ENCODE measurements at regions not wholly inside any gene's neighbourhood (a gene's known extent, or its start where the extent isn't known, plus 50 kb on each side); places are given as distances from the start of the nearest gene placed in this dataset.

GRCh38 chr12:92478692-92479091, 224.1 kb upstream of the PLEKHG7 start:
- Histone ChIP-seq H3K4me2 (ENCODE audit: low read length) (no peak overlapping the region), H3K9ac (no peak overlapping the region), H3K79me2 (no peaks in the 10 kb centered on the region), H3K27ac (no peak overlapping the region), H3K27me3 (ENCODE audit: control insufficient read depth, insufficient read depth, low read length) (no peaks in the 10 kb centered on the region), H2AFZ (peak overlapping the region; percentile 51), H3K36me3 (ENCODE audit: control insufficient read depth, insufficient read depth, low read length) (no peaks in the 10 kb centered on the region), H3K4me3 (ENCODE audit: low read depth, low read length) (no peak overlapping the region), H3K4me1 (no peaks in the 10 kb centered on the region), H3K9me3 (ENCODE audit: control insufficient read depth, low read length) (no peaks in the 10 kb centered on the region)
- peak; percentile 21 for TF ChIP-seq CTCF (IDR thresholded peaks at IDR 0.05)

GRCh38 chr12:92476844-92477243, 225.9 kb upstream of the PLEKHG7 start:
- Histone ChIP-seq H3K4me1 (no peaks in the 10 kb centered on the region), H2AFZ (peak overlapping the region; percentile 45), H3K36me3 (ENCODE audit: control insufficient read depth, insufficient read depth, low read length) (no peaks in the 10 kb centered on the region), H3K9ac (no peak overlapping the region), H3K4me2 (ENCODE audit: low read length) (no peak overlapping the region), H3K79me2 (no peaks in the 10 kb centered on the region), H3K27ac (no peak overlapping the region), H3K4me3 (ENCODE audit: low read depth, low read length) (no peak overlapping the region), H3K9me3 (ENCODE audit: control insufficient read depth, low read length) (no peaks in the 10 kb centered on the region), H3K27me3 (ENCODE audit: control insufficient read depth, insufficient read depth, low read length) (no peaks in the 10 kb centered on the region)
- TF ChIP-seq CTCF (IDR thresholded peaks at IDR 0.05): no peak

- Histone ChIP-seq H3K4me2 (ENCODE audit: low read length) (no peak overlapping the region), H3K27ac (no peak overlapping the region), H3K9ac (no peak overlapping the region), H3K79me2 (no peaks in the 10 kb centered on the region), H3K9me3 (ENCODE audit: control insufficient read depth, low read length) (no peaks in the 10 kb centered on the region), H3K36me3 (ENCODE audit: control insufficient read depth, insufficient read depth, low read length) (no peaks in the 10 kb centered on the region), H2AFZ (peak overlapping the region; percentile 49), H3K27me3 (ENCODE audit: control insufficient read depth, insufficient read depth, low read length) (no peaks in the 10 kb centered on the region), H3K4me3 (ENCODE audit: low read depth, low read length) (no peak overlapping the region), H3K4me1 (peaks cover 15% of the 10 kb centered on the region)
- no peak for TF ChIP-seq CTCF (IDR thresholded peaks at IDR 0.05)
These were observed 229.2 kb upstream of the PLEKHG7 start for GRCh38 chr12:92473564-92473963.

- H3K4me3 ChIP-seq (ENCODE audit: low read depth, low read length): no peak overlapping the region
- H2AFZ ChIP-seq: no peak overlapping the region
- no peak overlapping the region for H3K4me2 ChIP-seq (ENCODE audit: low read length)
- TF ChIP-seq CTCF (IDR thresholded peaks at IDR 0.05): no peak
- no peaks in the 10 kb centered on the region for H3K79me2 ChIP-seq
- no peak overlapping the region for H3K9ac ChIP-seq
- H3K27ac ChIP-seq: no peak overlapping the region
- no peaks in the 10 kb centered on the region for H3K36me3 ChIP-seq (ENCODE audit: control insufficient read depth, insufficient read depth, low read length)
- peaks cover 28% of the 10 kb centered on the region for H3K4me1 ChIP-seq
- H3K27me3 ChIP-seq (ENCODE audit: control insufficient read depth, insufficient read depth, low read length): no peaks in the 10 kb centered on the region
- H3K9me3 ChIP-seq (ENCODE audit: control insufficient read depth, low read length): no peaks in the 10 kb centered on the region
These were observed 230.6 kb upstream of the PLEKHG7 start for GRCh38 chr12:92472201-92472600.

GRCh38 chr12:92471551-92471950, 231.2 kb upstream of the PLEKHG7 start:
- Histone ChIP-seq H3K9me3 (ENCODE audit: control insufficient read depth, low read length) (no peaks in the 10 kb centered on the region), H3K27ac (no peak overlapping the region), H3K4me2 (ENCODE audit: low read length) (no peak overlapping the region), H3K9ac (no peak overlapping the region), H3K36me3 (ENCODE audit: control insufficient read depth, insufficient read depth, low read length) (no peaks in the 10 kb centered on the region), H2AFZ (no peak overlapping the region), H3K79me2 (no peaks in the 10 kb centered on the region), H3K27me3 (ENCODE audit: control insufficient read depth, insufficient read depth, low read length) (no peaks in the 10 kb centered on the region), H3K4me3 (ENCODE audit: low read depth, low read length) (no peak overlapping the region), H3K4me1 (peaks cover 35% of the 10 kb centered on the region)
- TF ChIP-seq CTCF (IDR thresholded peaks at IDR 0.05): no peak
